CD14-positive monocyte (primary cell): ENCODE measurements at regions not wholly inside any gene's neighbourhood (a gene's known extent, or its start where the extent isn't known, plus 50 kb on each side); places are given as distances from the start of the nearest gene placed in this dataset.

Source experiments
- DNase-seq, 3 donors: peaks; one replicate each; pipeline ENCODE4 v3.0.0-alpha.2; 2011 to 2022
- H2AFZ ChIP-seq: 2 replicates; pipeline ENCODE4 v1.6.0; 2012; ENCODE audit warnings: mild to moderate bottlenecking, low read depth, low read length, inconsistent platforms; ENCODE audit not compliant: insufficient read depth, poor library complexity, severe bottlenecking
- H3K27ac ChIP-seq, 2 donors: 1 replicate in 1 of 2; 2 replicates in 1 of 2; pipeline ENCODE4 v1.5.1; 2012 to 2013; ENCODE audit warnings: low read length in 2 of 2, control low read depth in 1 of 2, inconsistent platforms in 1 of 2, low read depth in 1 of 2, mild to moderate bottlenecking in 1 of 2
- H3K27me3 ChIP-seq, 2 donors: one replicate each; pipeline versions ENCODE4 v1.6.0 to v1.6.1; 2011 to 2013; ENCODE audit warnings: low read length in 2 of 2; ENCODE audit not compliant: control insufficient read depth in 2 of 2, insufficient read depth in 2 of 2
- H3K36me3 ChIP-seq, 2 donors: replicated peaks in 1 of 2; 1 replicate in 1 of 2; 2 replicates in 1 of 2; pipeline versions ENCODE4 v1.5.1 to v1.6.1; 2012 to 2013; ENCODE audit warnings: low read length in 2 of 2, control low read depth in 1 of 2, inconsistent platforms in 1 of 2, mild to moderate bottlenecking in 1 of 2; ENCODE audit not compliant: insufficient read depth in 2 of 2, control insufficient read depth in 1 of 2
- H3K4me1 ChIP-seq, 2 donors: 1 replicate in 1 of 2; 2 replicates in 1 of 2; pipeline versions ENCODE4 v1.5.1 to v1.6.1; 2012 to 2013; ENCODE audit warnings: low read length in 2 of 2, control low read depth in 1 of 2, inconsistent platforms in 1 of 2, mild to moderate bottlenecking in 1 of 2, moderate library complexity in 1 of 2; ENCODE audit not compliant: insufficient read depth in 2 of 2, control insufficient read depth in 1 of 2
- H3K4me2 ChIP-seq: replicated peaks from 2 replicates; pipeline ENCODE3; 2012; ENCODE audit warnings: low read length, moderate library complexity, mild to moderate bottlenecking; ENCODE audit not compliant: poor library complexity, severe bottlenecking; ENCODE audit errors: extremely low read depth
- H3K4me3 ChIP-seq, 3 experiments: fragments of 200-600 bp in 1 of 3; sonication (generic) in 1 of 3; replicated peaks in 1 of 3; 1 replicate in 2 of 3; 2 replicates in 1 of 3; pipeline ENCODE4 v1.5.1; 2011 to 2013; ENCODE audit warnings: low read length in 3 of 3, mild to moderate bottlenecking in 3 of 3, control low read depth in 2 of 3, low read depth in 2 of 3, inconsistent platforms in 1 of 3, moderate library complexity in 1 of 3
- H3K79me2 ChIP-seq: 2 replicates; pipeline ENCODE4 v1.6.0; 2012; ENCODE audit warnings: mild to moderate bottlenecking, control low read depth, inconsistent platforms, low read length, moderate library complexity; ENCODE audit not compliant: insufficient read depth
- H3K9ac ChIP-seq: 2 replicates; pipeline ENCODE4 v1.6.0; 2017; ENCODE audit warnings: low read length, mild to moderate bottlenecking; ENCODE audit not compliant: insufficient read depth, poor library complexity, severe bottlenecking
- H3K9me3 ChIP-seq, 2 donors: replicated peaks in 1 of 2; 1 replicate in 1 of 2; 2 replicates in 1 of 2; pipeline versions ENCODE4 v1.5.1 to v1.6.1; 2012 to 2013; ENCODE audit warnings: low read length in 2 of 2, control low read depth in 1 of 2; ENCODE audit not compliant: control insufficient read depth in 1 of 2, insufficient read depth in 1 of 2
- H4K20me1 ChIP-seq: 2 replicates; pipeline ENCODE4 v1.6.0; 2012; ENCODE audit warnings: mild to moderate bottlenecking, low read length, control low read depth, moderate library complexity; ENCODE audit not compliant: insufficient read depth
- H3K27ac Mint-ChIP-seq, 7 donors: one replicate each; pipeline ENCODE4 v1.8.0; 2020; ENCODE audit warnings: mild to moderate bottlenecking in 7 of 7, mixed read lengths in 7 of 7, moderate library complexity in 6 of 7, inconsistent platforms in 2 of 7
- H3K27me3 Mint-ChIP-seq, 3 donors: one replicate each; pipeline ENCODE4 v1.8.0; 2021 to 2022; ENCODE audit warnings: low read depth in 3 of 3, mild to moderate bottlenecking in 3 of 3, mixed read lengths in 3 of 3, moderate library complexity in 3 of 3, inconsistent platforms in 1 of 3
- H3K36me3 Mint-ChIP-seq, 2 donors: one replicate each; pipeline ENCODE4 v1.8.0; 2020; ENCODE audit warnings: mixed read lengths in 2 of 2, inconsistent platforms in 1 of 2, mild to moderate bottlenecking in 1 of 2
- H3K4me1 Mint-ChIP-seq: one replicate; pipeline ENCODE4 v1.8.0; 2020; ENCODE audit warnings: mild to moderate bottlenecking, mixed read lengths
- H3K4me3 Mint-ChIP-seq, 2 donors: one replicate each; pipeline ENCODE4 v1.8.0; 2020; ENCODE audit warnings: mild to moderate bottlenecking in 2 of 2, mixed read lengths in 2 of 2, moderate library complexity in 1 of 2
- H3K9me3 Mint-ChIP-seq, 7 donors: one replicate each; pipeline ENCODE4 v1.8.0; 2020 to 2022; ENCODE audit warnings: mixed read lengths in 7 of 7, mild to moderate bottlenecking in 6 of 7, moderate library complexity in 6 of 7, inconsistent platforms in 2 of 7
- CTCF ChIP-seq: fragments of 200-600 bp; IDR thresholded peaks from one replicate; pipeline ENCODE4 v1.8.0; 2022; ENCODE audit warnings: antibody characterized with exemption, mild to moderate bottlenecking
- WGBS: methylation state at CpG from one replicate; pipeline ENCODE4 v1.1.5; 2013; ENCODE audit warnings: missing lambda C conversion rate; ENCODE audit not compliant: insufficient coverage; 5-methylcytosine and 5-hydroxymethylcytosine counted together
- intact Hi-C, 2 donors: fragments of 100-400 bp; cut with micrococcal nuclease; formaldehyde crosslinking; loops; one replicate each; pipeline versions ENCODE4 v1.15.0 to v1.15.1; 2023

DNA sequence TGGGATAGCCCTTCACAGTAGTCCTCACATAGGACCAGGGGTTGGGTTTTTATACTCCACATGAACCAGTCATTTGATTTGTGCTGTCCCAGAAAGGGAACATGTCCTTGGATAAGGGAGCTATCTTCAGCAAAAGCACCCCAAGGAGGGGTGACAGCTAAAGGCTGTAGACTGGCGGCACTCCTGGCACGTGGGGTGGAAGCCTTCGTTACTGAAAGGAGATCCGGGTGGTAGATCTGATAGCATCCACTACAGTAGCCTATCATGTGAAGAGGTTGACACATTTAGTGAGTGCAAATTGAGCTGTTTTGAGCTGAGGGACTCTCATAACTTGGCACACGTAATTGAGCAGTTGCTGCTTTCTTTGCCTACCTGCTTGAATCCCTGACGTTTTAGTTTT lies 588.8 kb upstream of the GOLIM4 start:
- no peak overlapping the region for H3K4me2 ChIP-seq
- H3K27me3 ChIP-seq: no peaks in the 10 kb centered on the region
- no peak overlapping the region for H3K4me3 ChIP-seq
- Mint-ChIP-seq H3K27me3 (peaks cover 0 to 5% (median 1%) of the 10 kb centered on the region in 3 donors), H3K9me3 (no peaks in the 10 kb centered on the region), H3K36me3 (no peaks in the 10 kb centered on the region), H3K4me1 (no peaks in the 10 kb centered on the region), H3K27ac (no peak overlapping the region), H3K4me3 (no peak overlapping the region)
- no peaks in the 10 kb centered on the region for H3K9me3 ChIP-seq
- TF ChIP-seq CTCF: no peak
- WGBS: 76% methylated on average over 2 of the region's 6 CpGs
- no peak for DNase-seq
- no peak overlapping the region for H3K27ac ChIP-seq
- intact Hi-C loops: no loop called here
- H4K20me1 ChIP-seq: no peaks in the 10 kb centered on the region
- H3K79me2 ChIP-seq: no peaks in the 10 kb centered on the region
- H3K4me1 ChIP-seq: no peaks in the 10 kb centered on the region
- H2AFZ ChIP-seq: no peak overlapping the region
- H3K36me3 ChIP-seq: no peaks in the 10 kb centered on the region
- H3K9ac ChIP-seq: no peak overlapping the region

DNA sequence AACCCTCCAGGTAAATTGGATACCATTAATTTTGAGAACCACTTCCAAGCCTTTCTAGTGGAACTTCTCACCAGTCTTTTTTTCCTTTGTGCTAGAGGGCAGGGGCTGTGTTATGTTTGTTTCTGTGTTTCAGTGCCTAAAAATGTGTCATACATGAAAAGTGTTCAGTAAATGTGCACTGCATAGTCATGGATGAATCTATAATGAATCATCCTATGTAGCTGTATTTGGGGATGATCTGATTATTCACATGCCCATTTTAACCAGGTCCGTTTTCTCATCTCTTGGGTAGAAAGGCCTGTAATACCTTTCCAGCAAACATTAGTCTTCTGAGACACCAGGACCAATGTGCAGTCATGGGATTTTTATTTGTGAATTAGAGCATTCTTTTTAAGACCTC lies 583.0 kb upstream of the GOLIM4 start:
- no peaks in the 10 kb centered on the region for H3K4me1 ChIP-seq
- Mint-ChIP-seq H3K4me1 (no peaks in the 10 kb centered on the region), H3K4me3 (no peak overlapping the region), H3K9me3 (peaks cover 0 to 2% (median 0%) of the 10 kb centered on the region in 7 donors), H3K36me3 (no peaks in the 10 kb centered on the region), H3K27me3 (peaks cover 0 to 2% (median 1%) of the 10 kb centered on the region in 3 donors), H3K27ac (no peak overlapping the region)
- H2AFZ ChIP-seq: no peak overlapping the region
- H3K27ac ChIP-seq: no peak overlapping the region
- H3K9ac ChIP-seq: no peak overlapping the region
- H4K20me1 ChIP-seq: no peaks in the 10 kb centered on the region
- no CpG with 5 or more reads among the region's 1 CpG for WGBS
- TF ChIP-seq CTCF: no peak
- H3K4me3 ChIP-seq: no peak overlapping the region
- intact Hi-C loops: no loop called here
- no peaks in the 10 kb centered on the region for H3K36me3 ChIP-seq
- H3K4me2 ChIP-seq: no peak overlapping the region
- DNase-seq: no peak
- no peaks in the 10 kb centered on the region for H3K27me3 ChIP-seq
- no peaks in the 10 kb centered on the region for H3K79me2 ChIP-seq
- no peaks in the 10 kb centered on the region for H3K9me3 ChIP-seq
